Hematopoietic multipotent progenitor cell treated with erythropoietin and hydrocortisone succinate and interleukin-3 and kit ligand, for 8 days (in vitro differentiated cells): ENCODE measurements at regions not wholly inside any gene's neighbourhood (a gene's known extent, or its start where the extent isn't known, plus 50 kb on each side); places are given as distances from the start of the nearest gene placed in this dataset.
"Not testable (repeated sequence)": the region's sequence is repeated elsewhere in the genome, so short reads cannot be mapped to it uniquely, and the experiment has no call there.

Experiments
- DNase-seq: peaks from one replicate; pipeline ENCODE4 v3.0.0-alpha.2; 2015

DNA sequence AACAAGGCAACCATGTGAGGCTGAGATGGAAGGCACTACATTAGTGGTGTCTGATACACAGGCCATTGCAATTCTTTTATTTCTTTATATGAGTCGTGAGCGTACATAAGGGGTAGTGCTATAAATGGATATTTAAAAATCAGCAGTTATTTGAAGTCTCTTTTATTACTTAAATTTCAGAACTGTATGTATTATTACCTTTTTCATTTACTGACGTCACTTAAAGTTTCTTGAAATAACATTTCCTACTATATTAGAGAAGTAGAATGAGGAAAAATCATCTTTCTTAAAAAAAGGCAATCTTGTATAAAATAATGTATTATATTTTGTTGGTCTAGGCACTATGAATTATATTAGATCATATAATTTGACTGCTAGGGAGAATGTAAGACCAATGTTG is 280.9 kb upstream of the CYLC2 start:
- DNase-seq = no peak

DNA sequence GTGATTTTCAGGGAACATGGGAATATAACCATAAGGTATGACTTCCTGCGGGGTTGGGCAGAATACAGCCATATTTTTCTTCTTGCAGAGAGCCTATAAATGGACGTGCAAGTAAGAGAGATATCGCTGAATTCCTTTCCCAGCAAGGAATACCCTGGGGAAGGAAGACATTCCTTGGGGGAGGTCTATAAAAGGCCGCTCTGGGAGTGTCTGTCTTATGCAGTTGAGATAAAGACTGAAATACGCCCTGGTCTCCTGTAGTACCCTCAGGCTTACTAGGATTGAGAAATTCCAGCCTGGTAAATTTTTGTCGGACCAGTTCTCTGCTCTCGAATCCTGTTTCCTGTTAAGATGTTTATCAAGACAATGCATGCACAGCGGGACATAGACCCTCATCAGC is 282.2 kb upstream of the CYLC2 start:
- not testable (repeated sequence) for DNase-seq

GRCh38 chr9:102700936-102701335 is 294.2 kb upstream of the CYLC2 start:
- no peak for DNase-seq

GRCh38 chr9:102669220-102669619 is 325.9 kb upstream of the CYLC2 start:
- DNase-seq = no peak

GRCh38 chr9:102652471-102652870 is 342.7 kb upstream of the CYLC2 start:
- no peak for DNase-seq

GRCh38 chr9:102650896-102651295 is 344.2 kb upstream of the CYLC2 start:
- no peak for DNase-seq

- DNase-seq = no peak
Measured at GRCh38 chr9:102642651-102643050, 352.5 kb upstream of the CYLC2 start.

- peak; percentile 14 for DNase-seq
Measured at GRCh38 chr9:102631559-102631958, 363.6 kb upstream of the CYLC2 start.

- no peak for DNase-seq
Measured at GRCh38 chr9:102609461-102609860, 385.7 kb upstream of the CYLC2 start.

DNA sequence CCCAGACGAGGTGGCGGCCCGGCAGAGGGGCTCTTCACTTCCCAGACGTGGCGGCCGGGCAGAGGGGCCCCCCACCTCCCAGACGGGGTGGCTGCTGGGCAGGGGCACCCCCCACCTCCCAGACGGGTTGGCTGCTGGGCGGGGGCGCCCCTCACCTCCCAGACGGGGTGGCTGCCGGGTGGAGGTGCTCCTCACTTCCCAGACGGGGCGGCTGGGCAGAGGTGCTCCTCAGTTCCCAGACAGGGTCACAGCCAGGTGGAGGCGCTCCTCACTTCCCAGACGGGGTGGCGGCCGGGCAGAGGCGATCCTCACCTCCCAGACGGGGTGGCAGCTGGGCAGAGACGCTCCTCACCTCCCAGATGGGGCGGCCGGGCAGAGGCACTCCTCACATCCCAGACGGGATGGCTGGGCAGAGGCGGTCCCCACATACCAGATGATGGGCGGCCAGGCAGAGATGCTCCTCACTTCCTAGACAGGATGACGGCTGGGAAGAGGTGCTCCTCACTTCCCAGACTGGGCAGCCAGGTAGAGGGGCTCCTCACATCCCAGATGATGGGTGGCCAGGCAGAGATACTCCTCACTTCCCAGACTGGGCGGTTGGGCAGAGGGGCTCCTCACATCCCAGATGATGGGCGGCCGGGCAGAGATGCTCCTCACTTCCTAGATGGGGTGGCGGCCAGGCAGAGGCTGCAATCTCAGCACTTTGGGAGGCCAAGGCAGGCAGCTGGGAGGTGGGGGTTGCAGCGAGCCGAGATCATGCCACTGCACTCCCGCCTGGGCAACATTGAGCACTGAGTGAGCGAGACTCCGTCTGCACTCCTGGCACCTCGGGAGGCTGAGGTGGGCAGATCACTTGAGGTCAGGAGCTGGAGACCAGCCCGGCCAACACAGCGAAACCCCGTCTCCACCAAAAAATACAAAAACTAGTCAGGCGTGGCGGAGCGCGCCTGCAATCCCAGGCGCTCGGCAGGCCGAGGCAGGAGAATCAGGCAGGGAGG is 391.6 kb upstream of the CYLC2 start:
- DNase-seq = not testable (repeated sequence)

- no peak for DNase-seq
Measured at GRCh38 chr9:102594241-102594640, 400.9 kb upstream of the CYLC2 start.

DNA sequence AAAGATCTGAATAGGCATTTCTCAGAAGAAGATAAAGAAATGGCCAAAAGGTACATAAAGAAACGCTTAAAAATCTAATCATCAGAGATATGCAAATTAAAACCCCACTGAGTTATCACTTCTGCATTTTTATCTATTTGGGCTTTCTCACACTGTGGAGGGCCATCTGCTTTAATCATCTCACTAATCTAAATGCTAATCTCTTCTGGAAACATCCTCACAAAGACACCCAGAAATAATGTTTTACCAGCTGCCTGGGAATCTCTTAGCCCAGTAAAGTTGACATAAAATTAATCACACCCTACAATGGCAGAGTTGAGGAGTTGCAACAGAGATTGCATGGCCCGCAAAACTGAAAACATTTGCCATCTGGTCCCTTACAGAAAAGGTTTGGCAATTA is 407.9 kb upstream of the CYLC2 start:
- DNase-seq = no peak

DNA sequence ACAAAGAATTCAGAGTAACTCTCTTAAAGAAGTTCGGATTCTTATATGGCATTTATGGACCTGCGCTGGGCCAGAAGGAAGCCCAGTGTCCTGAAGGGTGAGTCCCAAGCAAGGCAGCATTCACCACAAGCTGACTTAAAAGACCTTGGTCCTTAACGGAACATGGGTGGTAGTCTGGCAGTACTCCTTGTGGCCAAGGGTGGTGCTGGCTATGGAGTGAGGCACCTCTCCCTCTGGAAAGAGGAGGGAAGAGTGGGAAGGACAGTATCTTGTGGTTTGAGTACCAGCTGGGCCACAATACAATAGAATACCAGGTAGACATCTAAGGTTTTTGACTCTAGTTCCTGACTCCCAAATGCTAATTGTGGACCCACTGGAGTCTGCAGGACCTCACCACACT is 425.7 kb upstream of the CYLC2 start:
- no peak for DNase-seq

DNA sequence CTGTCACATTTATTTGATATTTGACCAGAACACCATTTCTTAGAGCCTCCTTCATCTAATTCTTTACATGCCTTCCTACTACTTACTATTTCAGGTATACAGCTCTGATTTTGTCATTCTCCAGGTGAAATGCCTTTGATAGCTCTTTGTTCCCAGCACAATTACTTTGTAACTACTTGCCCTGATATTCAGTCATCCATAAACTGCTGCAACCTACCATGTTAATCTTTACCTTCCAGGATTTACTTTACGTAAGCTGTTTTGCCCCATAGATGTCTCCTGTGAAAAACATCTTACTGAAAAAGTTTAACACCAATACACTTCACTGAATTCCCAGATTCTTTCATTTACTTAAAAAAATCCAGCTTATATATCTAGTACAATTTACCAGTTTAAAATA is 443.8 kb upstream of the CYLC2 start:
- DNase-seq = no peak

DNA sequence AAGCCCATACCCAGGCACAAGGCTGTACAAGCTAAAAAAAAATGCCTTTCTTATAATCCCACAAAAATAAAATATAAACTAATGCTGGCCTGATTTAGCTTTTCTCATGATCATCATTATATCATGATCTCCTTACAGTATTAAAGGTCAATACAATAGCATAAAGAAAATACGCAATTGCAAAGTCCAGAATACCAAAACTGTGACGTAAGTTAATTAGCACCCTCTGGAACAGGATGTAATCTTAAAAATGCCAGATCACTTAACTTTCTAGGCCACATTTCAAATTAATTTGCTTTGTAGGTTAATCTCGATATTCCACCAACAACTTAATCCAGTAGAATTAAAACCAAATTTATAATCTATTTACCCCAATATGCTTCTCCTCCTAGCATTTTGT is 444.2 kb upstream of the CYLC2 start:
- no peak for DNase-seq

- DNase-seq = no peak
Measured at GRCh38 chr9:102550266-102550665, 444.9 kb upstream of the CYLC2 start.

DNA sequence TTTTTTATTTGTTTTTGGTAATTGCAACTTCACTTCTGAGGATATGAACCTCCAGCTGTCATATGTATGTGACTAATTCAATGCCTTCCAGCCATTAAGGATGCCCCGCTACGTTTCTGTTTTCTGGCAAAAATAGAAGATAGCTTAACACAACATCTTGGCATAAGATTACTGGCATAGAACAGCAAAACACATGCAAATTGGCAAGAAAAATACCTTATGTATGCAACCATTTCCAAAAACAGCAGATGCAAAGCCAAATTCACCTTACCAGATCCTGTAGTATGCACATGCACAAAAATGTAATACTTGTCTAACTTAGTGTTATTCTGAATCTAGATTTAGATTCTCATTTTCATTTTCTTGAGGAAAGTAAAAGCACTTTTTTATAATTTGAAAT is 461.1 kb upstream of the CYLC2 start:
- DNase-seq = no peak

- DNase-seq = no peak
Measured at GRCh38 chr9:102521097-102521755, 473.9 kb upstream of the CYLC2 start.

- DNase-seq = no peak
Measured at GRCh38 chr9:102519423-102519822, 475.7 kb upstream of the CYLC2 start.

DNA sequence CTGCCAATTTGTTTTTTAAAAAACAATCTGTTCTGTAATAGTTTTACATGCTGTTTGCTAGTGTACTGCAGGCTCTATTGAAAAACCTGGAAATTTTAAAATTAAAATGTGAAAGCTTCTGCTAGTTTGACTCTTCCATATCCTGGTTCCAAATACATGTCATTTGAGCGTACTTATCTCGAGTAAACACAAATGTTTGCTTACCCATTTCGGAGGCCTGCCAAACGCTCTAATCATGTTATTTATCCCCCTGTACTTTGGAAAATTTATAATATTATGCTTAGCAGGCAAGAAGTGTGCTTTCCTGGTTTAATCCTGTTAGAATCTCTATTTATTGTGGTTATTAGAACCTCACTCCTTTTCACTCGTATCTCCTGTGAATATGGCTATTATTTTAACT is 476.8 kb upstream of the CYLC2 start:
- no peak for DNase-seq

DNA sequence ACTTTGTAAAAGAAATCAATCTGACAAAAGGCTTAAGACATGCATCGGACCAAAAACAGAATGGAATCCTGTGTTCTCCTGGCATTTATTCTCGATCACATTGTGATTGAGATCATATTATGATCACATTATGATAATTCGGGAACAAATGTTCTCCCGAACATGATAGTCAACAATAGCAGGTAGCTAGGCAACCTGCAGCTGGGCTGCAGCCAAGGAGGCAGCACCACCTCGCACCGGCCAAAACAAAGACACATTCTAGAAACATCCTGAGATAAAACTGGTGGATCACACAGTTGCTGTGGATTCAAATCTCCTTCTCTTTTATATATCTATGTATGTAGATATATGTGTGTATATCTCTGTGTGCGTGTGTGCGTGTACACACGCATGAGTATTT is 480.6 kb upstream of the CYLC2 start:
- no peak for DNase-seq

GRCh38 chr9:102507044-102507687 is 488.0 kb upstream of the CYLC2 start:
- no peak for DNase-seq

GRCh38 chr9:102506406-102506805 is 488.7 kb upstream of the CYLC2 start:
- no peak for DNase-seq

DNA sequence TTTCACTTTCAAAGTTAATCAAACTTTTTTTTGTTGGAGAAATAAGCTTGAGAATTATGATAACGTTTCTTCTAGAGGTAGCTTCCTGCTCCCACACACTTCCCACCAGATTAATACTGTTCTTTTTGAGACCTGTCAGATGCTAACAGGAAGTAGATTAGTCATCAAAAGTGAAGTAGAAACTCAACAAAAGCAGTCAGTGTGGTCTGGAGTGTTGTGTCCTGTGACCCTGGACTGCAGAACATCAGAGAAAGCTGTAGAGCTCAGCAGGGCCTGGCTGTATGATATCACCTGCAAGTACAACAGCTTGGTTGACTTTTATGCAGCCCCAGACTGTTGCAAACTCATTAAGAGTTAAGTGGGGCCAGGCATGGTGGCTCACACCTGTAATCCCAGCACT is 495.7 kb upstream of the CYLC2 start:
- no peak for DNase-seq
